UCSD-AML1 (cell line): ENCODE measurements at regions not wholly inside any gene's neighbourhood (a gene's known extent, or its start where the extent isn't known, plus 50 kb on each side); places are given as distances from the start of the nearest gene placed in this dataset.

ENCODE experiments used
- DNase-seq: peaks from one replicate; lab custom pipeline; 2025; ENCODE audit not compliant: unreplicated experiment; lab: John Stamatoyannopoulos, UW

DNA sequence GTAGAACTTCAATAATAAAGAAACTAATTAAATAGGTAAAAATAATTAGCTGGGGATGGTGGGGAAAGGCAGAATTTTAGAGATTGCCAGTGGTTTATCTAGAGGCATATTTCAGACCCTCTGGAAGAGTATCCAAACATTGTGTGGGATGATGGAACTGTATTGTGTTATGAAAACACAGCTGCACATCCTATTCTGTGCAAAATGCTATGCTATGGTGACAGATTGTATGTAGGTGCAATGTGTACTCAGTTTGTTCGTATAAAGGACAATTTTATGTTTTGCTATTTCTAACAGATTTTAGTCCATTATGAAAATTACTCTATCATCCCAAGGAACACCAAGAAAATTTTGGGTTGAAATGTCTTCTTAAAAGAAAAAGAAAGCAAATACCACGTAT, 1054.7 kb downstream of the PDHA2 start:
- no peak for DNase-seq

DNA sequence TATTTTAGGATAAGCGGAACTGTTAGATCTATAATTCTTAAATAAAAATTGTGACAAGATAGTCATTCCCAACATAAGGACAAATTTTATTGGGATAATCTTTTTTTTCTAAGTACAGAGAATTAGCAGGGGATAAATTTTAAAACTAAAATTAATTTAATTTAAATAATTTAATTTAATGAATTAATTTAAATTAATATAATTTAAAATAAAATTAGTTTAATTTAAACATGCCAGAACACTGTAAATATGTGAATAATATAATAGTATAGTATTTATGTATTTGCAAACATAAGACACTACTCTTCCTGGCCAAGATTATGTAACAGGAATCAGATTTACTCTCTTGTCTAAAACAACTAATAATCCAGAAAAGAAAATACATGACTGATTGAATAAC, 1055.9 kb downstream of the PDHA2 start:
- DNase-seq, result no peak

DNA sequence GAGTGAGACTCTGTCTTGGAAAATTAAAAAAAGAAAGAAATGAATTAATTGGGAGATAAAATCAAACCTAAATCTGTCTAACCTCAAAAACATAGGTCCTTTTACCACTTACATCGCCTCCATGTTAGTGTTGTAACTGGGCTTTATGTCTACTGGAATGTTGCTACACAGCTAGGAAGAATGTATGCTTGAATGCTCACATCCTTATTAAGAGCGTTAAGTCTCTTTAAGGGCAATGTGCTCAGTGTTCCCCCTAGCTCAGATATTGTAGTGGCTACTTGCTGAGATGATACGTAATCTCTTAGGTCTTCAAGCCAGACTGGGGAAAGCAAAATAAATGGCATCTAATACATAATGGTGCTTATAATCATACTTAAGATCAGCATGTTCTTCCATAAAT, 1072.8 kb downstream of the PDHA2 start:
- no peak for DNase-seq

DNA sequence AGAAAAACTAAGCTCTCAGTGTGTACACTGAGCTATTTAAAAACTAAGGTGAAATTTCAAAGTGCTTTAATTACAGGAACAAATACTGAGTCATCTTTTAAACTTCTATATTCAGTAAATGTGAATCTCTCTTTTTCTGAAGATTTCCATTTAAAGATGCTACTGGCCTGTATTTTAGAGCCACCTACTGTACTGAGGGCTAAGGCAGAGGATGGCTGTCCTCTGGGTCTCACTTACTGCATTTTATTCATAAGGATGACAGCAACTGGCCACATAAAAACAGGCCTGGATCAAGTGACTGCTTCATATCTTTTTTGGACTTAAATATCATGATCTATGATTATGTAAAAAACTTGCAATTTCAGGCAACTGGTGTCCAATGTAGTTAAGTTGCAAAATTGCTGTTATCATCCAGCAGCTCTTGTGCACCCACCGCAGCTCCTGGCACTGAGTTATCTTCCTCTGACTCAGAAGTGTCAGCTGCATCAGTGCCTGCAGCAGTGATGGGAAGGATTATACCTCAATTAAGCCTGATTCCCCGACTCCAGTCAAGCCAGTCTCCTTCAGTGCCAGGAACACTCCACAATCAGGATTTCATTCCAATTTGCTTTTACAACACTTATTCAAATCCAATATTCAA, 1073.7 kb downstream of the PDHA2 start:
- DNase-seq, result no peak

DNA sequence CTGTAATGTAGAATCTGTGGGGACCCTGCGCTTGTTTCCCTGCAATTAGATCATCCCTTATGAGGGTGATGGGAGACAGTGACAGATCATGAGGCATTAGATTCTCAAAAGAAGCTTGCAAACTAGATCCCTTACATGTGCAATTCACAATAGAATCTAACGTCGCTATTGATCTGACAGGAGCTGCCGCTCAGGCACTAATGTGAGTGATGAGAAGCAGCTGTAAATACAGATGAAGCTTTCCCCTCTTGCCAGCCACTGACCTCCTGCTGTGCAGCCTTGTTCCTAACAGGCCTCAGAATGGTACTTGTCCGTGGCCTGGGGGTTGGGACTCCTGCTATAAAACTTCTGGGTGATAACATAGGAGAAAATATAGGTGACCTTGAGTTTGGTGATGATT, 1076.8 kb downstream of the PDHA2 start:
- DNase-seq, result no peak

DNA sequence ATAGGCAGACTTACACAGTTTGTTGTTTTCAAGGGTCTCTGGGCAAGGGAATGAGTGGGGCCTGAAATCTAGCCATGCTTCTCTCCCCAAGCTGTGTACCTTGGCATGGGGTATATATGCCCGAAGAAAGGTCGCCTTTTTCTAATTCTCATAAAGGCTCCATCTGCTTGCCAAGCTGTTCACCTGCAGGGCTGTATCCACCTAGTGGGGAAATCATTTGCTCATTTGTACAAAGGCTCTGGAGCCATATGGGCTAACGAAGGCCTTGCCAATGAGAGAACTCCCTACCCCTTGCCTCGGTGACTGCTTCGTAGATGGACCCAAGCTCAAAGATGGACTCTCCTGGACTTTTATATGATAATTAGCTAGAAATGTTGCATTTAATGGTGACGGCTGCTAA, 1097.0 kb downstream of the PDHA2 start:
- DNase-seq, result no peak

DNA sequence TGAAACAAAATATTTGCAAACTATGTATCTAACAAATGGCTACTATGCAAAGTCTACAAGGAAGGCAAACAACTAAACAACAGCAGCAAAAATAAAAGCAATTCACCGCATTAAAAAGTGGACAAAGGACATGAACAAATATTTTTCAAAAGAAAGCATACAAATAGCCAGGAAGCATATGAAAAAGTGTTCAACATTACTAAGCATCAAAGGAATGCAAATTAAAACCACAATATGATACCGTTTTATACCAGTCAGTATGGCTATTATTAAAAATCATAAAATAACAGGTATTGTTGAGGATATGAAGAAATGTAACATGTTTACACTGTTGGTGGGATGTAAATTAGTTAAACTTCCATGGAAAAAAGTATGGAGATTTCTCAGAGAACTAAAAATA, 1106.7 kb downstream of the PDHA2 start:
- no peak for DNase-seq

DNA sequence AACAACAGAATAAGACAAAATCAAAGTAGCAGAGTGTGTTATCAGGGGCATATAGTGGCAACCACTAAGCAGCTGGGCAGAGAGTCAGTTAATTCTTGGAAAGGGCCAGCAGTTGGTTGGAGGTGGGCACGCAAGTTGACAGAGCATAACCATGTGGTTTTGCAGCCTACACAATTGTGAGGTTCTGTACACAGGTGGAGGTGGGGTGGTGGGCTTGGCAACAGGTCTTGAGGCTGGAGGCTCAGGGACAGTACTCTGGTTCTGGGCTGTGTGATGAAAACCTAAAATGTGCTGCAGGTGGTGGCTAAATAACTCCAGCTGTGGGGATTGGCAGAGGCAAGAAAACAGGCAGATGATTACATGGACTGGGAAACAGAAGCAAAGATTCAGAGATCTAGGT, 1112.7 kb downstream of the PDHA2 start:
- DNase-seq, result no peak

DNA sequence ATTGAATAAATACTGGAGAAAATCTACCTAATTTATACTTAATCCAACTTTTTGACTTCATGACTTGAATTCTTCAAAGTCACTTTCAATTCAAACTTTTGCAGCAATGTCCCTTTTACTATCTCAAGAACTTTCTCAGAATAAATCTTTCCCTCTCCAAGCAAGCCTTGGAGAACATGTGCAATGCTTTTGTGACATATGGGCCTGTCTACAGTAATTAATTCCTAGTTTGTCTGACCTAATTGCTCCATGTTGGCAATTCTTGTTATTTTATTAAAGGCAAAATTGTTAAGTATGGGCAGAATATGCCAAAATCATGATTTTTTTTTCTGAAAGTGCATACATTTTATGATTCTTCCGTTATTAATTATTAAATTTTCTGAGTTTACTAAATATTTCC, 1115.3 kb downstream of the PDHA2 start:
- DNase-seq, result no peak

DNA sequence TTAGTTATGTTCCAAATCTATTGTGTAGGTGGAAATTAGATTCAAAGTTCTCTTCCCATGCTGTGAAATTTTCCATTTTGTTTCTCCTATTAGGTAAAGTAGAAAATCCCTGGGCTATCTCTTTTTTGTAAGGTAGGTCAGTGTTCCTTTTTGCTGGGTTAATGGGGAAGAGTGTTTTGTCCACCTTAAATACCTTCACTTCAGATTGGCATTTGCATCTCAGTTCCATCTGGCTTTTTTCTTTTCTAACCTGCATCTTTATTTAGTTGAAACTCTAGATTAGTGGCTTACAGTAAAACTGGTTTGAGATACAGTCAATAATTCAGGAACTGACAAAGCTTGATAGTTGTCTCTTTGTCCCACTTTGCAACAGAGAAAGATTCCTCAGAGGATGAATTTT, 1115.8 kb downstream of the PDHA2 start:
- no peak for DNase-seq

DNA sequence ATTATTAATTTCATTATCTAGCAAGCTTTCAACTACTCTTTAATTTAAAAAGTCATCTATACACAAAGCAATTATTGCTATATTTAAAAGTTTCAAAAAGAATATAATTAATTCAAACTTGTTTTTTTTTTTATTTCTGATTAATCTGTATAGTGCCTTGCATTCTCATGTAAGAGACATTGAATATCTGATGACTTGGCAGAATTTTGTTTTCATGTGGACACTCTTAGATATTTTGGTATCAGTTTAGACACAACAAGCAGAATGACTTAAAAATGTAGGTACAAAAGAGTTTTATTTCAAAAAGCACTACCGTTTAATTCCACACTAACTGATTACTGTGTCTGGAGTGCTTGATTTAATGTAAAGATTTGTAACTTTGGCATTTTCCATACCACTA, 1129.6 kb downstream of the PDHA2 start:
- DNase-seq, result no peak

DNA sequence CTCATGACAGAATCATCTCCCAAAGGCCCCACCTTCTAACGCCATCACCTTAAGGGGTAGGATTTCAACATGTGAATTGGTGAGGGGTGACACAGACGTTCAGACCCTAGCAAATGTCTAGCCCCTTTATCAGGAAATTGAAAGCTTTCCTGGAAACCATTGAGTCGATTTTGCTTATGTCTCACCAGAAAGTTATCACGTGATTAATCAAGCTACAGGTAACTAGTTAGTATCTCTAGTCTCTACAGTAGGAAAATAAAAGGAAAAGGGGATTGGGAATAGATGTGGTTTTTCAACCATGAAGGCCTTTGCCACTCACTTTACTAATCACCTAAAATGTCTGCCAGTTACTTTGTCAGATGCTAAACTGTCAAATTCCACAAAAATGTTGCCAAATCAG, 1133.0 kb downstream of the PDHA2 start:
- DNase-seq, result no peak

DNA sequence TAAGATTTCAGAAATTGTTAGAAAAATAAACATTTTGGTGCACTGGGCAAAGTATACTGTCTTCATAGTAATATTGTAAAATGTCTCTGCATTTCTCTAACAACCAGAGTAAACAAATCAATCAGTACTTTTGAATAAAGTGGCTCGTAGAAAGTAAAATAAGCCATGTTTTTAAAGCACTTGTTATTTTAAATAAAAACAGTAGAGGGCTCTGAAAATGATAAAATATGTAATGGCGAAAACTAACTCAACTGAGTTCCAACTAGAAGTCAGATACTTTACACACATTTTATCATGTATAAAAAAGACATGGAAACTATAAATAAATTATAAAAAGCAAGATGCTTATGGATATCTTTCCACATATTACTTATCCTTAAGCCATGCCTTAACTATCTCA, 1134.4 kb downstream of the PDHA2 start:
- DNase-seq, result no peak

DNA sequence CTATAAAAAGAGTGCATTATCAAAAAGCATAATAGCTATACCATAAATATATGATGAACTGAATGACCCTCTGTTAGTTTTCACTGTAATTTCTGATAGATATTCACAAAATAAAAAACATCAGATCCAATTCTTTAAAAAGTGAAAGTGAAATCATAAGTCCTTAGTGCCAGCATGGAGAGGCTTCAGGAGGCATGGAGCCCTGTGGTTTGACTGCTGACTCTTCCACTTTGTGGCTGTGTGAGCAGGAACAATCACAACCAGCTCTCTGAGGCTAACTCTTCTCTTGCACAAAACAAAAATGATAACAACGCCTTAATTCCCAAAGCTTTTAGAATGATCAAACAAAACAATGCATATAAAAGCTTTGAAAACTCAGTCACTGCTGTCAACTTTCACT, 1143.9 kb downstream of the PDHA2 start:
- no peak for DNase-seq

DNA sequence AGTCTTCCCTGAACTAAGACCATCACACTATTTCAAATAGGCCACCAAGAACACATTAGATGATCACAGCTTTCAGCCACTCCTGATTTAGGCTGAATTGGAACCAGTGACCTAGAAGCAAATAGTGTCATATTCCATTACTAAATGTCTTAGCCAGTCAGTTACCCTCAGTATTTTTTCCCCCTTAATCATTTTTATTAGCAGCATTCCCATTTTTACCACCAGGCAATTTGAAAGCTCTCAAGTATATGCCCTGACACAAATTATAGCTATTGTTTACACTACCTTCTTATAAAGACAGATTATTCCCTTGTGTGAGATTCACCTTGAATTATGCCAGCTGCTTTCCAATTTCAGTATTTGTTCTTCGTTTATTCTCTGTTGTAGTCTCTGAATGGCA, 1146.9 kb downstream of the PDHA2 start:
- no peak for DNase-seq

DNA sequence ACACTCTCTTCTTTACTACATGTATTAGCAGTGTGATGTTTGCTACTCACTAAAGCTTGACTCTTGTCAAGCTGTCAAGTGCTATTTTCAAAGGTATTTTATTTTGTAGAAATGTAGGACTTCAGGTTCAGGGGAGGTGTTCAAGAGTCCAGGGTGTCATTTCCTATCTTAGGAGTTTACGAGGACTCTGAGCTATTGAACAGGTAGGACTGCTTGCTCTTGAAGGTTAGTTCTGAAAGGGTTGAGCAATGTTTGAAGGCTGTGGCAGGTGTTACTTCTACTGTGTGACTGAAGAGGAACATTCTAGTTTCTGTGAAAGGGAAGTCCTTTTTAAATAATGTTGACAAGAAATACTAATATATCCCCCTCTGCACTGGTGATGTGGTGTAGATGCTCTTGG, 1151.2 kb downstream of the PDHA2 start:
- no peak for DNase-seq

DNA sequence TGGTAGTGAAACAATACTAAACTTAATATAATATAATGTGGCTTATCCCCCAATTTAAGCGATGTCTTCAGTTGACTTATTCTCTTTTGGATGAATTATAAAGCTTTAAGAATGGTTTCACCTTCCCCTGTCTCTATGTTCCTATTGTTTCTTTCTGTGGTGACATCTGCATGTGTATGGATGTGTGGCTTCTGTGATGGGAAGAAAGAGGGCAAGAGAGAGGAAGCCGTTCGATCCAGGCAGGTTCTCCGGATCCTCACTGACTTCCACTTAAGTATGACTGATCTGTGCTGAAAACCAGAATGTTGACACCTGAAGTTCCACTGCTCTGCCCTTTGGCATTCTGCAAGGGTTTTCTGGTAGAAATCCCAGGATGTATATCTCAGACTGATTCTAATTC, 1150.8 kb downstream of the STPG2 start:
- DNase-seq, result no peak

DNA sequence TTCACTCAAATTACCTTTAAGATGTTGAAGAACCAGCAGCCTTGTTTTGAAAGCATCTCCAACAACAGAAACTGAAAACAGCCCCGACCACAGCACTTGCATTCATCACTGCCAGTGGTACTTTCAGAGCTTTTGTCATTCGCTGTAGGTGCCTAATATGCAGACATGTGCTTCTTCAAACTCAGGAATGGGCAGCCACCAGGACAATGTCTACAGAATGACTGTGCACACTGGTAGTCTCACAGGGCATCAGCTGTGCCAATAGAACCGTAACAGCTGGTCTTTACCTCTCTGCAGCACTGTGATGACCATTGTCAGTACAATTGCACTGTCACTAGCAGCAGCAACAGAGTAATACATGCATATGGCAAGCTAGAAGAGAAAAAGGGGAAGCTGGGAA, 1149.7 kb downstream of the STPG2 start:
- DNase-seq, result peak; percentile 4

DNA sequence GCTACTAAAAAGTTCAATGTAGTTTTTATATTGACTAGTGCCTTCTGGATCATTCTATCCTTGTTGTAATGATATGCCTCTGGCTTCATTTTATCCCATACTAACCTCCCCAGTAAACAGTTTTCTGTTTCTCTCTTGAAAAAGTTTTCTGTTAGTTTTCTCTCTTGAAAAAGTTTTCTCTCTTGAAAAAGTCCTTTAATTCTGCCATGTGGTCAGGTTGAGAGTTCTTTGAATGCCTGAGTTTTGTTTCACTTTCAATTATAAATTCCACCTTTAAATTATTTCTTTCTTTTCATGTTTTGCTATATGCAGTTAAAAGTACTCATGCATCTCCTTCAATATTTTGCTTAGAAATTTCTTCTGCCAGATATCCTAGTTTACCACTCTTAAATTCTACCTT, 1139.6 kb downstream of the STPG2 start:
- DNase-seq, result no peak

DNA sequence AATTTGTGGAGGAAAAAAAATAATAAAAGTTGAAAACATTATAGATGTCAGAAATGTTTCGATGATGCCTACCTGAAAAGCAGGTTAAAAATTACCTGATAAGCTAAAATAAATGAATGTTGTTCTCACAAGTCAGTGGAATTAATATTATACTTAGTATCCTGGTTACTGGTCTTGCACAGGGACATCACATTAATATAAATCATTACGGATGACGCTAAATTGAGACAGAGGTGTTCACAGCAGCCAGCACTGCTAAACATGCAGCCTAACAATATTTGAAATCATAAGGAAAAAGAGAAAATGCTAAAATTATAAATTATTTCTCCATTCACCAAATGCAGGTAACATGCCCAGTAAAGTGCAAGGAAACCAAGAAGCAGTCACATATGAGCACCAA, 1130.0 kb downstream of the STPG2 start:
- DNase-seq, result no peak

DNA sequence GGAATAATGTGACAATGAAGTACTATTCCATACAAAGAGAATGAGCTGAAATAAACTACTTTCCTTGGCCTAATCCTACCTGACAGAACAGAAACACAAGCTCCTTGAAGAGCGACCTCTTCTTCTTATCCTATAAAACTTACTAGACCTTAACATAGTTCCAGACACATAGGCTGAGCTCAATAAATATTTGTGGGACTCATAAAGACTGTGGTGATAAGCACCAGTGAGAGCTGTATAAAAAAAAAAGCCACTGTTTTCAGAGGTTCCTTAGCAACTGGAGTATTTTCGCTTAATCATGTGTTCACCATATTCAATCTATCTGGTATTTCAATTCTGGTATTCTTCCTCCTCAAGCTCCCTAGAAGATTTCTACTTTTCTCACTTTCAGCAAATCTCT, 1129.6 kb downstream of the STPG2 start:
- DNase-seq, result no peak

DNA sequence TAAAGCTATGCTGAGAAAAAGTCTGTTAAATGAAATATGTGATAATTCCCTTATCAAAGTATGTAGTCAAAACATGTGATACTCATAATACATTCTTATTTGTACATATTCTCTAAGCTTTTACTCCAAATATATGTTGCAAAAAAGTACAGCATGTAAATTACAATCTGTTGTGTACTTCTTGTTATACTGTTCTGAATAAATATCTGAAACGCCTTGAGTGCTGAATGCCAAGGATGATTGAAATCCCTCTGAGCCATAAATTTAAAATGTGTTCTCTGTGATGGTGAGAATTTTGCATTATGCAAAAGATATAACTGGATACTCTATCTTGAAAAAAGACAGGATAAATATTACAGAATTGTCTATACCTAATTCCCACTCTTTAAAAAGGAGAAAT, 1128.0 kb downstream of the STPG2 start:
- DNase-seq, result no peak

DNA sequence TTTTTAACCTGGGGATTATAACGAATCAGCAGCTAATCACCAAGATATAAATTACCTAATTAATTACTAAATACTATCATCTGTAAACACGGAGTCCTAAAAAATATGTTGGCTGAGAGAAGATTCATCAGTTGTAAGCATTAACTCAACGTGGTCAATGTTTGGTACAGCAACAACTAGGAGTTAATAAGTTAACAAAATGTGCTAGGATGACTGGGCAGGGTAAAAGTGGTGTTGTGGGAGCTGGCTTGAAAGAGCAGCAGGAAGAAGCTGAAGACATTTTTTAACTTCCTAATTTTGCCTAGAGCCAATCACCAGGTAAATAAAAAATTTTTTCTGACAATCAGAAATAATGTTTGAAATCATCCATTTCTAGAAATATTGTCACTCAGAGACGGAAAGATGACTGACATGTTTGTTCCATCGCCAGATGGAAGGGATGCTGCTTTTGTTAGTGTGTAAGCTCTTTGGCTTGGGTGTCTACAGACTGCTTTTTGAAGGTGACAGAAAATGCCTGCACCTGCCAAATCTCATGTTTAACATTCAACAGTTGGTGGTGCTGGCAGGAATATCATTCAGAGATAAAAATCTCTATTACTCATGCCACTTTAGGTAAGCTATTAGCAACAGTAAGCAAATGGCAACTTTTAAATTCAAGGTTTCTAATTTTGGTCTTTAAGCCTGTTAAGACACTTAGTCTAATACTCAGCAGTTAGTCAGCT, 1126.9 kb downstream of the STPG2 start:
- DNase-seq, result no peak
